ENCODE measurements at regions not wholly inside any gene's neighbourhood (a gene's known extent, or its start where the extent isn't known, plus 50 kb on each side); places are given as distances from the start of the nearest gene placed in this dataset.

GRCh38 chr11:24390016-24390415 lies 106.8 kb upstream of the LUZP2 start:
- TF ChIP-seq CTCF (conservative IDR thresholded peaks at IDR 0.05; ENCODE audit: low read depth, low read length), result no peak
- DNase-seq (ENCODE audit: low read depth), result no peak

GRCh38 chr11:24390762-24391161 lies 106.1 kb upstream of the LUZP2 start:
- no peak for DNase-seq (ENCODE audit: low read depth)
- no peak for TF ChIP-seq CTCF (conservative IDR thresholded peaks at IDR 0.05; ENCODE audit: low read depth, low read length)
- H3K4me3 ChIP-seq (ENCODE audit: low read length), result no peak overlapping the region

More at GRCh38 chr11:24390016-24390415, 106.8 kb upstream of the LUZP2 start:
- H3K4me3 ChIP-seq (ENCODE audit: low read length), result no peak overlapping the region

- DNase-seq (ENCODE audit: low read depth), result peak; percentile 49
- no peak for TF ChIP-seq CTCF (conservative IDR thresholded peaks at IDR 0.05; ENCODE audit: low read depth, low read length)
- H3K4me3 ChIP-seq (ENCODE audit: low read length), result no peak overlapping the region
These were observed 105.7 kb upstream of the LUZP2 start for GRCh38 chr11:24391167-24391566.

GRCh38 chr11:24400059-24400665 lies 96.7 kb upstream of the LUZP2 start:
- H3K4me3 ChIP-seq (ENCODE audit: low read length), result no peak overlapping the region
- DNase-seq (ENCODE audit: low read depth), result no peak
- TF ChIP-seq CTCF (conservative IDR thresholded peaks at IDR 0.05; ENCODE audit: low read depth, low read length), result no peak

GRCh38 chr11:24406389-24406788 lies 90.5 kb upstream of the LUZP2 start:
- H3K4me3 ChIP-seq (ENCODE audit: low read length), result no peak overlapping the region
- no peak for TF ChIP-seq CTCF (conservative IDR thresholded peaks at IDR 0.05; ENCODE audit: low read depth, low read length)

GRCh38 chr11:24406980-24407379 lies 89.9 kb upstream of the LUZP2 start:
- no peak for DNase-seq (ENCODE audit: low read depth)
- H3K4me3 ChIP-seq (ENCODE audit: low read length), result no peak overlapping the region
- TF ChIP-seq CTCF (conservative IDR thresholded peaks at IDR 0.05; ENCODE audit: low read depth, low read length), result no peak

More at GRCh38 chr11:24406389-24406788, 90.5 kb upstream of the LUZP2 start:
- no peak for DNase-seq (ENCODE audit: low read depth)

- no peak overlapping the region for H3K4me3 ChIP-seq (ENCODE audit: low read length)
- TF ChIP-seq CTCF (conservative IDR thresholded peaks at IDR 0.05; ENCODE audit: low read depth, low read length), result no peak
- DNase-seq (ENCODE audit: low read depth), result no peak
These were observed 89.1 kb upstream of the LUZP2 start for GRCh38 chr11:24407733-24408132.

Measured in retinal pigment epithelial cell (primary cell).